ENCODE measurements at regions not wholly inside any gene's neighbourhood (a gene's known extent, or its start where the extent isn't known, plus 50 kb on each side); places are given as distances from the start of the nearest gene placed in this dataset.

GRCh38 chr2:236861944-236862343 is 223.7 kb upstream of the COPS8 start:
- ChIA-PET POLR2A (no interaction called here), CTCF (ENCODE audit: low intra/inter-chr PET ratio, low total read pairs) (no interaction called here)
- FAIRE-seq (no peak), DNase-seq (ENCODE audit: low spot score) (no peak), ATAC-seq (no peak)
- no TSS peak for BruUV-seq (replicated peaks)
- no peak overlapping the region for H3K27ac ChIP-seq (ENCODE audit: extremely low read length, insufficient read depth, low read length)
- H3K9me3 ChIP-seq (ENCODE audit: low read length), result peaks cover 10% of the 10 kb centered on the region; the same call in 1 of the 2 replicates
- TF ChIP-seq KAT7 (CRISPR knock-in tag; IDR thresholded peaks at IDR 0.05; ENCODE audit: borderline replicate concordance), result no peak
- TF ChIP-seq ZNF260 (CRISPR knock-in tag; IDR thresholded peaks at IDR 0.05; ENCODE audit: borderline replicate concordance, low read depth), result no peak
- TF ChIP-seq ZNF572 (CRISPR knock-in tag; IDR thresholded peaks at IDR 0.05), result no peak
- no peak for TF ChIP-seq CHCHD3 (CRISPR knock-in tag; IDR thresholded peaks at IDR 0.05)
- TF ChIP-seq RFX5 (IDR thresholded peaks at IDR 0.05; ENCODE audit: low read depth, low read length), result no peak
- TF ChIP-seq CREM (IDR thresholded peaks at IDR 0.05), result no peak
- TF ChIP-seq CREM (CRISPR knock-in tag; IDR thresholded peaks at IDR 0.05), result no peak
- TF ChIP-seq ZNF652 (CRISPR knock-in tag; IDR thresholded peaks at IDR 0.05; ENCODE audit: borderline replicate concordance, low read depth), result no peak
- no peak for TF ChIP-seq PHF5A (CRISPR knock-in tag; IDR thresholded peaks at IDR 0.05; ENCODE audit: low read depth, unreplicated experiment)
- TF ChIP-seq KDM4B (CRISPR knock-in tag; IDR thresholded peaks at IDR 0.05), result no peak
- no peak for TF ChIP-seq ZNF576 (CRISPR knock-in tag; IDR thresholded peaks at IDR 0.05)
- intact Hi-C loops (cut with micrococcal nuclease; ENCODE audit: unreplicated experiment) (no loop called here), in situ Hi-C loops (cut with HindIII; ENCODE audit: extremely low pct_ligation_motif_present, low pct_unique_long_range_greater_than_20kb) (no loop called here)
- H4K20me1 ChIP-seq (ENCODE audit: insufficient read depth, low read length), result no peaks in the 10 kb centered on the region
- no peaks in the 10 kb centered on the region for H3K36me3 ChIP-seq (replicated peaks in 1 of 2; ENCODE audit: control insufficient read depth in 1 of 2, insufficient read depth in 2 of 2, low read length in 2 of 2)
- 49% methylated on average over 2 of the region's 2 CpGs for WGBS (ENCODE audit: low lambda C conversion rate)
- H3K4me1 ChIP-seq (ENCODE audit: insufficient read depth, low read length), result no peaks in the 10 kb centered on the region
- H3K4me2 ChIP-seq (ENCODE audit: low read depth, low read length), result no peak overlapping the region
- no peaks in the 10 kb centered on the region; a peak in 2 of 5 replicates for H3K27me3 ChIP-seq (ENCODE audit: control insufficient read depth in 1 of 2, insufficient read depth in 2 of 2, low read length in 2 of 2)
- H3K9ac ChIP-seq (ENCODE audit: insufficient read depth, low read depth, low read length), result no peak overlapping the region
- H3K4me3 ChIP-seq (replicated peaks in 1 of 3; ENCODE audit: insufficient read depth in 1 of 3, low read depth in 2 of 3, low read length in 3 of 3), result no peak overlapping the region
- no peaks in the 10 kb centered on the region for H3K79me2 ChIP-seq (ENCODE audit: insufficient read depth, low read length)
- H2AFZ ChIP-seq (ENCODE audit: low read length), result no peak overlapping the region

- H3K36me3 ChIP-seq (replicated peaks in 1 of 2; ENCODE audit: control insufficient read depth in 1 of 2, insufficient read depth in 2 of 2, low read length in 2 of 2), result no peaks in the 10 kb centered on the region
- FAIRE-seq (no peak), ATAC-seq (no peak; the same call in 2 of the 3 replicates), DNase-seq (ENCODE audit: low spot score) (no peak)
- peaks cover 10% of the 10 kb centered on the region; the same call in 1 of the 2 replicates for H3K9me3 ChIP-seq (ENCODE audit: low read length)
- no peaks in the 10 kb centered on the region for H3K79me2 ChIP-seq (ENCODE audit: insufficient read depth, low read length)
- H3K4me2 ChIP-seq (ENCODE audit: low read depth, low read length), result no peak overlapping the region
- H3K9ac ChIP-seq (ENCODE audit: insufficient read depth, low read depth, low read length), result no peak overlapping the region
- POLR2A ChIA-PET, result no interaction called here
- intact Hi-C loops (cut with micrococcal nuclease; ENCODE audit: unreplicated experiment) (no loop called here), in situ Hi-C loops (cut with HindIII; ENCODE audit: extremely low pct_ligation_motif_present, low pct_unique_long_range_greater_than_20kb) (no loop called here)
- H3K27me3 ChIP-seq (ENCODE audit: control insufficient read depth in 1 of 2, insufficient read depth in 2 of 2, low read length in 2 of 2), result no peaks in the 10 kb centered on the region; a peak in 2 of 5 replicates
- no peaks in the 10 kb centered on the region for H3K4me1 ChIP-seq (ENCODE audit: insufficient read depth, low read length)
- 0% methylated on average over 2 of the region's 2 CpGs for WGBS (ENCODE audit: low lambda C conversion rate)
- CTCF ChIA-PET (ENCODE audit: low intra/inter-chr PET ratio, low total read pairs), result no interaction called here
- BruUV-seq (replicated peaks), result no TSS peak
- H4K20me1 ChIP-seq (ENCODE audit: insufficient read depth, low read length), result no peaks in the 10 kb centered on the region
- no peak overlapping the region for H3K4me3 ChIP-seq (replicated peaks in 1 of 3; ENCODE audit: insufficient read depth in 1 of 3, low read depth in 2 of 3, low read length in 3 of 3)
- H2AFZ ChIP-seq (ENCODE audit: low read length), result no peak overlapping the region
- no peak overlapping the region for H3K27ac ChIP-seq (ENCODE audit: extremely low read length, insufficient read depth, low read length)
- TF ChIP-seq TCF7 (IDR thresholded peaks at IDR 0.05; ENCODE audit: low read depth) (no peak), ZNF431 (CRISPR knock-in tag; IDR thresholded peaks at IDR 0.05; ENCODE audit: borderline replicate concordance, low read depth) (no peak), ZBTB26 (CRISPR knock-in tag; IDR thresholded peaks at IDR 0.05; ENCODE audit: borderline replicate concordance) (no peak), PATZ1 (CRISPR knock-in tag; IDR thresholded peaks at IDR 0.05) (no peak), ZNF639 (CRISPR knock-in tag; conservative IDR thresholded peaks at IDR 0.05) (no peak)
Measured at GRCh38 chr2:236862526-236862925, 223.2 kb upstream of the COPS8 start.

All from HepG2 (cell line).